ENCODE measurements at regions not wholly inside any gene's neighbourhood (a gene's known extent, or its start where the extent isn't known, plus 50 kb on each side); places are given as distances from the start of the nearest gene placed in this dataset.

- TF ChIP-seq POLR2A (IDR thresholded peaks at IDR 0.05; ENCODE audit: low read depth, low read length) (no peak), POLR2AphosphoS5 (IDR thresholded peaks at IDR 0.05; ENCODE audit: low read depth, low read length) (no peak), TAF1 (IDR thresholded peaks at IDR 0.05; ENCODE audit: borderline replicate concordance, low read depth, low read length) (no peak)
Observed at GRCh38 chr21:17402937-17403336, 109.9 kb upstream of the CXADR start.

All from GM12892 (cell line).